ENCODE measurements at regions not wholly inside any gene's neighbourhood (a gene's known extent, or its start where the extent isn't known, plus 50 kb on each side); places are given as distances from the start of the nearest gene placed in this dataset.
"Not testable (repeated sequence)": the region's sequence is repeated elsewhere in the genome, so short reads cannot be mapped to it uniquely, and the experiment has no call there.

GRCh38 chr13:109355875-109356434, 430.4 kb downstream of the IRS2 start:
- DNase-seq = no peak

- no peak for DNase-seq
Observed at GRCh38 chr13:109355166-109355565, 431.2 kb downstream of the IRS2 start.

GRCh38 chr13:109351236-109351635, 435.1 kb downstream of the IRS2 start:
- DNase-seq = no peak

- no peak for DNase-seq
Observed at GRCh38 chr13:109348519-109349258, 437.7 kb downstream of the IRS2 start.

- no peak for DNase-seq
Observed at GRCh38 chr13:109346060-109346459, 440.3 kb downstream of the IRS2 start.

GRCh38 chr13:109345433-109345941, 440.9 kb downstream of the IRS2 start:
- no peak for DNase-seq

GRCh38 chr13:109344552-109345157, 441.7 kb downstream of the IRS2 start:
- no peak for DNase-seq

- DNase-seq = no peak
Observed at GRCh38 chr13:109336730-109337129, 449.7 kb downstream of the IRS2 start.

- DNase-seq = no peak
Observed at GRCh38 chr13:109333893-109334651, 452.3 kb downstream of the IRS2 start.

- DNase-seq = no peak
Observed at GRCh38 chr13:109332506-109333499, 453.6 kb downstream of the IRS2 start.

- no peak for DNase-seq
Observed at GRCh38 chr13:109331898-109332297, 454.5 kb downstream of the IRS2 start.

GRCh38 chr13:109331011-109331433, 455.4 kb downstream of the IRS2 start:
- DNase-seq = no peak

GRCh38 chr13:109330123-109330522, 456.3 kb downstream of the IRS2 start:
- no peak for DNase-seq

GRCh38 chr13:109329175-109329574, 457.2 kb downstream of the IRS2 start:
- no peak for DNase-seq

GRCh38 chr13:109326601-109327000, 459.8 kb downstream of the IRS2 start:
- no peak for DNase-seq

- DNase-seq = no peak
Observed at GRCh38 chr13:109323338-109323737, 463.0 kb downstream of the IRS2 start.

- no peak for DNase-seq
Observed at GRCh38 chr13:109318945-109319590, 467.3 kb downstream of the IRS2 start.

- no peak for DNase-seq
Observed at GRCh38 chr13:109315481-109315880, 470.9 kb downstream of the IRS2 start.

- no peak for DNase-seq
Observed at GRCh38 chr13:109314101-109314500, 472.3 kb downstream of the IRS2 start.

GRCh38 chr13:109312399-109312798, 474.0 kb downstream of the IRS2 start:
- no peak for DNase-seq

GRCh38 chr13:109311431-109311976, 474.9 kb downstream of the IRS2 start:
- not testable (repeated sequence) for DNase-seq

Data from central memory CD4-positive, alpha-beta T cell (primary cell).